GM19328 (cell line): ENCODE measurements at regions not wholly inside any gene's neighbourhood (a gene's known extent, or its start where the extent isn't known, plus 50 kb on each side); places are given as distances from the start of the nearest gene placed in this dataset.

Source experiments
- ATAC-seq: cut with Tn5 transposase; IDR thresholded peaks from one replicate; pipeline ENCODE4 v1.9.1; 2021; ENCODE audit warnings: mild to moderate bottlenecking, moderate library complexity; ENCODE audit not compliant: unreplicated experiment

- no peak for ATAC-seq
These were observed 81.5 kb upstream of the DPYD start for GRCh38 chr1:98002288-98002687.

DNA sequence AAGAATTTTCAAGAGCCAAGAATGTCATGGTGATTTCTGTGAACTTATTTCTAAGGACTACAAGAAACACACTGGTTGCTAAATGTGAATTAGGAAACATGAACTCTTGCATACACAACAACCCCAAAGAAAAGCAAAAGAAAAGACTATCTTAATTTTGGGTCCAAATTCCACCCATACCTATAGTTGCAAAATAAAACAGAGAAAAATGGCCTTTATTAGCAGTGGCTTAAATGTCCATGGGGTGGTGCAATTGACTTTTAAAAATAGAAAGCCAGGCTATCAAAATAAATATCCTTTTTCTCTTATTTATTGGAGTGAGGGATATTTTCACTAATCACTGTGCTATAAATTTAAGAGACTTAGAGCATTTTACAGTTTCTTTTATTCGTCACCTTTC, 80.9 kb upstream of the DPYD start:
- ATAC-seq = no peak

- no peak for ATAC-seq
These were observed 78.5 kb upstream of the DPYD start for GRCh38 chr1:97999320-97999719.

- no peak for ATAC-seq
These were observed 76.0 kb upstream of the DPYD start for GRCh38 chr1:97996880-97997279.

DNA sequence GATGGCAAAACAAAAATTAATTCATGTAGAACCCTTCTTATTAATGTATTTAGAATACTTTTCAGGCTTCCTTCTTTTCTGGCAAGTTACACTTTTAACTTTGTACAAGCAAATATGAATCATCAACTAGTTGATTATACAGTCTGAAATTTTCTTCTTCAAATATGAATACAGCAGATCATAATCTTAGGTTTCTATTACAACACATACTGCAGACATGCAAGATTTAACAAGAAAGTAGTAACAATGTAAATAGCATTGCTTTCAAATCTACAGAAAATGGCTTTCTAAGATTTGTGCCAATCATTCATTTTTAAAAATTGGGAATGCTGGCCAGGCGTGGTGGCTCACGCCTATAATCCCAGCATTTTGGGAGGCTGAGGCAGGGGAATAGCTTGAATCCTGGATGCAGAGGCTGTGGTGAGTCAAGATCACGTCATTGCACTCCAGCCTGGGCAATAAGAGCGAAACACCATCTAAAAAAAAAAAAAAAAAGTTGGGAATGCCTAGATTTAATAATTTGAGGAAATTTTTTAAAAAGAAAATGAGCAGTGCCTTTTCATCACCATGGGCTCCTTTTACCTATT, 68.4 kb upstream of the DPYD start:
- ATAC-seq = no peak

DNA sequence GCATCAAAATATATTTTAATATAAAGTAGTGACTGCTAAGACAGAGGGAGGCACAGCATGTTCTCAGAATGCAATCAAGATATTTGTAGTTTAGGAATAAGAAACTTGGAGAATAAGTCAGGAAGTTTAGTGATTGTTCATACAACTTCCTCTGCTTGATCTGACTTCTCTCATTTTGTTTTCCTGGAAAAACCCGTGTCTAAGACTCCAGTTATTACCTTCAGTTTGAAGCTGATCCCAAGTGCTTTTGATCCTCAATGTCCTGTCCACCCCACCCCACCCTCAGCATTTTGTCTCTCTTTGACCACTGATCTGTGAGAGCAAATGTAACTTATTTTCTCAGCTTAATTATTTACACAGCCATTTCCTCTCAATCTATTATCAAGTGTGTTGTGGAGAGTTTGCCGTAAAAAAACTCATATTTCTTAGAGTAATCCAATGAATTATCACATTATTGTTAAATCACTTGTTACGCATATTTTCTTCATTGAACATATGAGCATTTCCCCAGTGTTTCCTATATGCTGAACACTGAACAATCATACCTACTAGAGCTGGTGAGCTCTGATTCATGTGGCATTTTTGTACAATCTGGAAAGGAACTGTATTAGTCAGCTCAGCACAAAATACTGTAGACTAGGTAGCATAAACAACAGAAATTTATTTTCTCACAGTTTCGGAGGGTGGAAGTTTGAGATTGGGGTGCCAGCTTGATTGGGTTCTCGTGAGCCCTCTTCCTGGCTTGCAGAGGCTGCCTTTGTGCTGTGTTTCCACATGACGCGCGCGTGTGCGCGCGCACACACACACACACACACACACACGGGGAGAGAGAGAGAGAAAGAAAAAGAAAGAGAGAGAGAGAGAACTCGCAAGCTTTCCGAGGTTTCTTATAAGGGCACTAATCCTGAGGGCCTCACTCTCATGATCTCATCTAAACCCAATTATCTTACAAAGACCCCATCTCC, 65.5 kb upstream of the DPYD start:
- ATAC-seq = no peak

GRCh38 chr1:97983126-97983525, 62.3 kb upstream of the DPYD start:
- ATAC-seq = no peak

- ATAC-seq = no peak
These were observed 59.7 kb upstream of the DPYD start for GRCh38 chr1:97980530-97980929.

GRCh38 chr1:97976801-97977200, 56.0 kb upstream of the DPYD start:
- ATAC-seq = no peak
